ENCODE measurements at regions not wholly inside any gene's neighbourhood (a gene's known extent, or its start where the extent isn't known, plus 50 kb on each side); places are given as distances from the start of the nearest gene placed in this dataset.

- no peak for DNase-seq
Observed at GRCh38 chr5:160940725-160941124, 88.7 kb upstream of the ATP10B start.

- DNase-seq, result no peak
Observed at GRCh38 chr5:160938532-160938931, 86.5 kb upstream of the ATP10B start.

GRCh38 chr5:160937570-160937969, 85.6 kb upstream of the ATP10B start:
- DNase-seq, result no peak

GRCh38 chr5:160935776-160936175, 83.8 kb upstream of the ATP10B start:
- no peak for DNase-seq

- no peak for DNase-seq
Observed at GRCh38 chr5:160931283-160931682, 79.3 kb upstream of the ATP10B start.

- peak; percentile 1 for DNase-seq
Observed at GRCh38 chr5:160930406-160930805, 78.4 kb upstream of the ATP10B start.

- DNase-seq, result no peak
Observed at GRCh38 chr5:160929906-160930305, 77.9 kb upstream of the ATP10B start.

- DNase-seq, result no peak
Observed at GRCh38 chr5:160929360-160929759, 77.3 kb upstream of the ATP10B start.

- DNase-seq, result no peak
Observed at GRCh38 chr5:160926428-160926827, 74.4 kb upstream of the ATP10B start.

- DNase-seq, result no peak
Observed at GRCh38 chr5:160925281-160925680, 73.3 kb upstream of the ATP10B start.

- no peak for DNase-seq
Observed at GRCh38 chr5:160923936-160924710, 72.1 kb upstream of the ATP10B start.

- DNase-seq, result no peak
Observed at GRCh38 chr5:160923411-160923810, 71.4 kb upstream of the ATP10B start.

- DNase-seq, result no peak
Observed at GRCh38 chr5:160922311-160922710, 70.3 kb upstream of the ATP10B start.

- no peak for DNase-seq
Observed at GRCh38 chr5:160921423-160922285, 69.6 kb upstream of the ATP10B start.

GRCh38 chr5:160919626-160920025, 67.6 kb upstream of the ATP10B start:
- DNase-seq, result no peak

- DNase-seq, result no peak
Observed at GRCh38 chr5:160918386-160918785, 66.4 kb upstream of the ATP10B start.

- DNase-seq, result no peak
Observed at GRCh38 chr5:160906090-160906489, 54.1 kb upstream of the ATP10B start.

GRCh38 chr5:160905285-160905684, 53.3 kb upstream of the ATP10B start:
- no peak for DNase-seq

GRCh38 chr5:160904591-160904990, 52.6 kb upstream of the ATP10B start:
- no peak for DNase-seq

GRCh38 chr5:160903551-160903950, 51.5 kb upstream of the ATP10B start:
- no peak for DNase-seq

GRCh38 chr5:160903076-160903475, 51.1 kb upstream of the ATP10B start:
- no peak for DNase-seq

Measured in fibroblast of skin of right biceps (primary cell).